Right cardiac atrium (tissue), 5 donors: ENCODE measurements at regions not wholly inside any gene's neighbourhood (a gene's known extent, or its start where the extent isn't known, plus 50 kb on each side); places are given as distances from the start of the nearest gene placed in this dataset.
A peak's percentile ranks its signal among the peaks of the same experiment; 100 is the strongest.

ENCODE experiments used
- ATAC-seq, 2 donors: fragments of 200-7000 bp; cut with Tn5 transposase; one replicate each; pipeline versions ENCODE4 v1.8.0 to v1.9.1; 2020; ENCODE audit warnings: moderate library complexity in 2 of 2, mild to moderate bottlenecking in 1 of 2
- DNase-seq, 3 donors: peaks; one replicate each; pipeline ENCODE4 v3.0.0-alpha.2; 2020
- H3K27ac ChIP-seq: one replicate; pipeline ENCODE4 v1.5.1; 2013; ENCODE audit warnings: mild to moderate bottlenecking, low read length, control low read depth, moderate library complexity
- H3K27me3 ChIP-seq: one replicate; pipeline ENCODE4 v1.6.1; 2013; ENCODE audit not compliant: control insufficient read depth, insufficient read depth
- H3K4me1 ChIP-seq: one replicate; pipeline ENCODE4 v1.6.1; 2013; ENCODE audit warnings: low read length; ENCODE audit not compliant: control insufficient read depth, insufficient read depth
- H3K4me3 ChIP-seq: one replicate; pipeline ENCODE4 v1.5.1; 2013; ENCODE audit warnings: low read length, control low read depth
- H3K9me3 ChIP-seq: one replicate; pipeline ENCODE4 v1.6.1; 2013; ENCODE audit warnings: low read length; ENCODE audit not compliant: control insufficient read depth
- WGBS: extraction: QIAGEN DNeasy Blood & Tissue Kit; methylation state at CpG from one replicate; pipeline ENCODE4 v1.1.7; 2013; 5-methylcytosine and 5-hydroxymethylcytosine counted together
- intact Hi-C, 4 donors: fragments of 100-400 bp; cut with DNase I; formaldehyde crosslinking; loops; one replicate each; pipeline versions ENCODE4 v1.11.0 to v1.14.0; 2022 to 2023
- donor health status: healthy with polysubstance abuse.
- donor health status: DM: no; HTN: yes; CAD: no.
- donor health status: DM: no; HTN: no; CAD: no.
- donor health status: DM: no; HTN: yes; CAD: no; lungs with severe emphysema.
- donor health status: DM: yes; HTN: yes; CAD: no.

GRCh38 chr13:30140973-30141372 is 166.4 kb downstream of the KATNAL1 start:
- intact Hi-C loops: no loop called here

GRCh38 chr13:30138511-30138910 is 168.8 kb downstream of the KATNAL1 start:
- H3K9me3 ChIP-seq: no peaks in the 10 kb centered on the region
- 38% methylated on average over 8 of the region's 8 CpGs for WGBS
- H3K4me3 ChIP-seq: no peak overlapping the region
- intact Hi-C loops: loop anchor here in 3 of 4 donors (10.0 kb wide), 3 partner anchors 296 to 316 kb away; no protein-coding TSS in a partner anchor
- no peaks in the 10 kb centered on the region for H3K4me1 ChIP-seq
- H3K27me3 ChIP-seq: no peaks in the 10 kb centered on the region
- no peak overlapping the region for H3K27ac ChIP-seq
- ATAC-seq (no peak), DNase-seq (no peak)

More at GRCh38 chr13:30140973-30141372, 166.4 kb downstream of the KATNAL1 start:
- no peak overlapping the region for H3K27ac ChIP-seq
- 88% methylated on average over 12 of the region's 12 CpGs for WGBS
- H3K4me3 ChIP-seq: no peak overlapping the region
- no peaks in the 10 kb centered on the region for H3K27me3 ChIP-seq
- ATAC-seq: no peak
- no peaks in the 10 kb centered on the region for H3K9me3 ChIP-seq
- no peak for DNase-seq
- H3K4me1 ChIP-seq: no peaks in the 10 kb centered on the region

GRCh38 chr13:30135868-30136267 is 171.5 kb downstream of the KATNAL1 start:
- Histone ChIP-seq H3K27ac (no peak overlapping the region), H3K4me1 (no peaks in the 10 kb centered on the region), H3K4me3 (no peak overlapping the region), H3K27me3 (no peaks in the 10 kb centered on the region), H3K9me3 (no peaks in the 10 kb centered on the region)
- DNase-seq (no peak), ATAC-seq (no peak)
- intact Hi-C loops: loop anchor here in 3 of 4 donors (10.0 kb wide), 3 partner anchors 299 to 319 kb away; no protein-coding TSS in a partner anchor
- WGBS: 92% methylated on average over 5 of the region's 5 CpGs

- Histone ChIP-seq H3K4me1 (no peaks in the 10 kb centered on the region), H3K27me3 (no peaks in the 10 kb centered on the region), H3K27ac (no peak overlapping the region), H3K9me3 (no peaks in the 10 kb centered on the region), H3K4me3 (no peak overlapping the region)
- intact Hi-C loops: loop anchor here in 3 of 4 donors (10.0 kb wide), 3 partner anchors 299 to 319 kb away; no protein-coding TSS in a partner anchor
- 83% methylated on average over 7 of the region's 7 CpGs for WGBS
- DNase-seq (no peak), ATAC-seq (no peak)
Measured at GRCh38 chr13:30135351-30135750, 172.0 kb downstream of the KATNAL1 start.

GRCh38 chr13:30134578-30134977 is 172.8 kb downstream of the KATNAL1 start:
- intact Hi-C loops: loop anchor here (5.0 to 10.0 kb wide), 5 partner anchors 300 to 668 kb away; no protein-coding TSS in a partner anchor
- no peak for DNase-seq
- Histone ChIP-seq H3K4me1 (no peaks in the 10 kb centered on the region), H3K27ac (no peak overlapping the region), H3K27me3 (no peaks in the 10 kb centered on the region), H3K4me3 (no peak overlapping the region), H3K9me3 (no peaks in the 10 kb centered on the region)
- ATAC-seq: no peak
- 73% methylated on average over 2 of the region's 2 CpGs for WGBS

GRCh38 chr13:30133996-30134395 is 173.4 kb downstream of the KATNAL1 start:
- ATAC-seq (no peak), DNase-seq (no peak)
- Histone ChIP-seq H3K27me3 (no peaks in the 10 kb centered on the region), H3K4me3 (no peak overlapping the region), H3K9me3 (no peaks in the 10 kb centered on the region), H3K4me1 (no peaks in the 10 kb centered on the region), H3K27ac (no peak overlapping the region)
- 59% methylated on average over 7 of the region's 7 CpGs for WGBS
- intact Hi-C loops: loop anchor here (5.0 to 10.0 kb wide), 5 partner anchors 301 to 668 kb away; no protein-coding TSS in a partner anchor

- Histone ChIP-seq H3K27ac (no peak overlapping the region), H3K27me3 (no peaks in the 10 kb centered on the region), H3K4me3 (no peak overlapping the region), H3K4me1 (no peaks in the 10 kb centered on the region), H3K9me3 (no peaks in the 10 kb centered on the region)
- no peak for DNase-seq
- WGBS: 90% methylated on average over 13 of the region's 13 CpGs
- intact Hi-C loops: loop anchor here (5.0 to 10.0 kb wide), 5 partner anchors 301 to 669 kb away; no protein-coding TSS in a partner anchor
- no peak for ATAC-seq
Measured at GRCh38 chr13:30133554-30133912, 173.8 kb downstream of the KATNAL1 start.

- Histone ChIP-seq H3K9me3 (no peaks in the 10 kb centered on the region), H3K4me3 (no peak overlapping the region), H3K4me1 (no peaks in the 10 kb centered on the region), H3K27me3 (no peaks in the 10 kb centered on the region), H3K27ac (no peak overlapping the region)
- ATAC-seq (peak; percentile 95), DNase-seq (peak; percentile 97 to 99 (median 99))
- WGBS: 54% methylated on average over 39 of the region's 39 CpGs
- intact Hi-C loops: loop anchor here (5.0 to 10.0 kb wide), 5 partner anchors 302 to 669 kb away; no protein-coding TSS in a partner anchor
Measured at GRCh38 chr13:30132623-30133553, 174.5 kb downstream of the KATNAL1 start.

GRCh38 chr13:30129411-30129810 is 177.9 kb downstream of the KATNAL1 start:
- Histone ChIP-seq H3K4me3 (no peak overlapping the region), H3K9me3 (no peaks in the 10 kb centered on the region), H3K4me1 (no peaks in the 10 kb centered on the region), H3K27me3 (no peaks in the 10 kb centered on the region), H3K27ac (no peak overlapping the region)
- 78% methylated on average over 2 of the region's 2 CpGs for WGBS
- ATAC-seq (no peak), DNase-seq (no peak)
- intact Hi-C loops: no loop called here

- 84% methylated on average over 2 of the region's 2 CpGs for WGBS
- no peak overlapping the region for H3K27ac ChIP-seq
- no peaks in the 10 kb centered on the region for H3K27me3 ChIP-seq
- intact Hi-C loops: no loop called here
- H3K4me3 ChIP-seq: no peak overlapping the region
- DNase-seq (no peak), ATAC-seq (no peak)
- no peaks in the 10 kb centered on the region for H3K9me3 ChIP-seq
- no peaks in the 10 kb centered on the region for H3K4me1 ChIP-seq
Measured at GRCh38 chr13:30128591-30128990, 178.8 kb downstream of the KATNAL1 start.

- no peaks in the 10 kb centered on the region for H3K4me1 ChIP-seq
- intact Hi-C loops: no loop called here
- ATAC-seq (peak in 1 of 2 donors; percentile 6), DNase-seq (no peak)
- 77% methylated on average over 1 of the region's 1 CpG for WGBS
- no peaks in the 10 kb centered on the region for H3K27me3 ChIP-seq
- no peaks in the 10 kb centered on the region for H3K9me3 ChIP-seq
- H3K27ac ChIP-seq: no peak overlapping the region
- H3K4me3 ChIP-seq: no peak overlapping the region
Measured at GRCh38 chr13:30128095-30128494, 179.3 kb downstream of the KATNAL1 start.
